Natural killer cell (primary cell): ENCODE measurements at regions not wholly inside any gene's neighbourhood (a gene's known extent, or its start where the extent isn't known, plus 50 kb on each side); places are given as distances from the start of the nearest gene placed in this dataset.

Experiments used
- ATAC-seq, 3 donors: fragments of 150-1000 bp in 2 of 3; fragments of 200-7000 bp in 1 of 3; cut with Tn5 transposase; 1 replicate in 1 of 3; 2 replicates in 2 of 3; pipeline ENCODE4 v1.10.0; 2021; ENCODE audit warnings: mild to moderate bottlenecking in 2 of 3, moderate library complexity in 2 of 3
- DNase-seq, 2 donors: peaks; one replicate each; pipeline versions ENCODE4 v3.0.0 to v3.0.0-alpha.2; 2013 to 2021; ENCODE audit warnings: mixed read lengths in 1 of 2
- H3K27ac ChIP-seq: one replicate; pipeline ENCODE4 v1.5.1; 2013; ENCODE audit warnings: mild to moderate bottlenecking, low read length
- H3K27me3 ChIP-seq: one replicate; pipeline ENCODE4 v1.6.1; 2013; ENCODE audit warnings: low read length; ENCODE audit not compliant: control insufficient read depth, insufficient read depth
- H3K36me3 ChIP-seq: one replicate; pipeline ENCODE4 v1.6.1; 2013; ENCODE audit warnings: low read length; ENCODE audit not compliant: control insufficient read depth, insufficient read depth
- H3K4me1 ChIP-seq: one replicate; pipeline ENCODE4 v1.6.1; 2013; ENCODE audit warnings: low read length; ENCODE audit not compliant: control insufficient read depth, insufficient read depth
- H3K4me3 ChIP-seq: one replicate; pipeline ENCODE4 v1.5.1; 2013; ENCODE audit warnings: low read length
- H3K9me3 ChIP-seq: one replicate; pipeline ENCODE4 v1.6.1; 2013; ENCODE audit warnings: low read length; ENCODE audit not compliant: control insufficient read depth, insufficient read depth
- H3K27ac Mint-ChIP-seq, 2 donors: one replicate each; pipeline ENCODE4 v1.8.0; 2022; ENCODE audit warnings: mild to moderate bottlenecking in 2 of 2, mixed read lengths in 2 of 2, moderate library complexity in 1 of 2
- H3K27me3 Mint-ChIP-seq, 2 donors: one replicate each; pipeline ENCODE4 v1.8.0; 2022; ENCODE audit warnings: low read depth in 2 of 2, mixed read lengths in 2 of 2
- H3K36me3 Mint-ChIP-seq: one replicate; pipeline ENCODE4 v1.8.0; 2022; ENCODE audit warnings: mixed read lengths
- H3K4me1 Mint-ChIP-seq, 2 donors: one replicate each; pipeline ENCODE4 v1.8.0; 2022; ENCODE audit warnings: mixed read lengths in 2 of 2
- H3K4me3 Mint-ChIP-seq: one replicate; pipeline ENCODE4 v1.8.0; 2022; ENCODE audit warnings: mild to moderate bottlenecking, moderate library complexity, mixed read lengths
- H3K9me3 Mint-ChIP-seq, 2 donors: one replicate each; pipeline ENCODE4 v1.8.0; 2022; ENCODE audit warnings: mixed read lengths in 2 of 2
- WGBS: methylation state at CpG from one replicate; pipeline ENCODE4 v1.1.7; 2013; ENCODE audit warnings: missing lambda C conversion rate; ENCODE audit not compliant: insufficient coverage; 5-methylcytosine and 5-hydroxymethylcytosine counted together
- intact Hi-C: fragments of 100-400 bp; cut with micrococcal nuclease; formaldehyde crosslinking; loops from one replicate; pipeline ENCODE4 v1.14.2; 2022
- TF ChIP-seq, protein P1 (sequence below): fragments of 200-600 bp; IDR thresholded peaks from one replicate; pipeline ENCODE4 v1.8.0; 2022; ENCODE audit warnings: antibody characterized with exemption

DNA sequence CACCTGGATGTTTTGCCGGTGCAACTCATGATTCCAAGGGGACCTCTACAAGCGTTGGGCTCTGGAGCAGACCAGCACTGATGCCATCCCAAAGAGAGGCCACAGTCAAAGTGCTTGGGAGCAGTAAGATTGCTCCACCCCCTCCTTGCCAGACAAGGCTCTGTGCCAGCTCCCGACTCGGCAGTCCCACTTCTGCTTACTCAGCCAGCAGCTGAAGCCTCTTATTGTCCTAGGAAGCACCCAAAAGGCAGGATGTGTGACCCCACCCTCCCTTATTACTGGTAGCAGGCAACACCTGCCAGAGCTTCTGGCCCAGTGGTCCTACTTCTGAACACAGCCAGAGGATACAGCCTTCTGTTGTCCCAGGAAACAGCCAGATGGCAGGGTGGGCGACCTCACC is 614.2 kb downstream of the TENT5A start:
- H3K9me3 Mint-ChIP-seq, result peaks cover 11 to 14% of the 10 kb centered on the region in 2 donors

GRCh38 chr6:81130969-81131368 is 621.5 kb downstream of the TENT5A start:
- intact Hi-C loops, result no loop called here
- TF ChIP-seq, protein P1, sequence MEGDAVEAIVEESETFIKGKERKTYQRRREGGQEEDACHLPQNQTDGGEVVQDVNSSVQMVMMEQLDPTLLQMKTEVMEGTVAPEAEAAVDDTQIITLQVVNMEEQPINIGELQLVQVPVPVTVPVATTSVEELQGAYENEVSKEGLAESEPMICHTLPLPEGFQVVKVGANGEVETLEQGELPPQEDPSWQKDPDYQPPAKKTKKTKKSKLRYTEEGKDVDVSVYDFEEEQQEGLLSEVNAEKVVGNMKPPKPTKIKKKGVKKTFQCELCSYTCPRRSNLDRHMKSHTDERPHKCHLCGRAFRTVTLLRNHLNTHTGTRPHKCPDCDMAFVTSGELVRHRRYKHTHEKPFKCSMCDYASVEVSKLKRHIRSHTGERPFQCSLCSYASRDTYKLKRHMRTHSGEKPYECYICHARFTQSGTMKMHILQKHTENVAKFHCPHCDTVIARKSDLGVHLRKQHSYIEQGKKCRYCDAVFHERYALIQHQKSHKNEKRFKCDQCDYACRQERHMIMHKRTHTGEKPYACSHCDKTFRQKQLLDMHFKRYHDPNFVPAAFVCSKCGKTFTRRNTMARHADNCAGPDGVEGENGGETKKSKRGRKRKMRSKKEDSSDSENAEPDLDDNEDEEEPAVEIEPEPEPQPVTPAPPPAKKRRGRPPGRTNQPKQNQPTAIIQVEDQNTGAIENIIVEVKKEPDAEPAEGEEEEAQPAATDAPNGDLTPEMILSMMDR, result no peak
- no peaks in the 10 kb centered on the region for H3K9me3 ChIP-seq
- Mint-ChIP-seq H3K27ac (no peak overlapping the region), H3K27me3 (no peaks in the 10 kb centered on the region), H3K36me3 (no peaks in the 10 kb centered on the region), H3K4me1 (no peaks in the 10 kb centered on the region), H3K4me3 (no peak overlapping the region), H3K9me3 (peaks cover 5 to 6% of the 10 kb centered on the region in 2 donors)
- H3K36me3 ChIP-seq, result no peaks in the 10 kb centered on the region
- no peaks in the 10 kb centered on the region for H3K27me3 ChIP-seq
- H3K4me3 ChIP-seq, result no peak overlapping the region
- DNase-seq (no peak), ATAC-seq (peak in 1 of 3 donors; percentile 83)
- 0% methylated on average over 1 of the region's 1 CpG for WGBS
- no peaks in the 10 kb centered on the region for H3K4me1 ChIP-seq
- no peak overlapping the region for H3K27ac ChIP-seq

More for the DNA sequence above, 614.2 kb downstream of the TENT5A start:
- ATAC-seq, result no peak
- intact Hi-C loops, result no loop called here
- Histone ChIP-seq H3K36me3 (no peaks in the 10 kb centered on the region), H3K9me3 (peaks cover 10% of the 10 kb centered on the region), H3K4me3 (no peak overlapping the region), H3K4me1 (no peaks in the 10 kb centered on the region), H3K27ac (no peak overlapping the region), H3K27me3 (no peaks in the 10 kb centered on the region)
- Mint-ChIP-seq H3K4me3 (no peak overlapping the region), H3K27me3 (no peaks in the 10 kb centered on the region), H3K4me1 (no peaks in the 10 kb centered on the region), H3K36me3 (no peaks in the 10 kb centered on the region), H3K27ac (no peak overlapping the region)
- no peak for DNase-seq
- 79% methylated on average over 5 of the region's 5 CpGs for WGBS
- TF ChIP-seq, protein P1, result no peak

DNA sequence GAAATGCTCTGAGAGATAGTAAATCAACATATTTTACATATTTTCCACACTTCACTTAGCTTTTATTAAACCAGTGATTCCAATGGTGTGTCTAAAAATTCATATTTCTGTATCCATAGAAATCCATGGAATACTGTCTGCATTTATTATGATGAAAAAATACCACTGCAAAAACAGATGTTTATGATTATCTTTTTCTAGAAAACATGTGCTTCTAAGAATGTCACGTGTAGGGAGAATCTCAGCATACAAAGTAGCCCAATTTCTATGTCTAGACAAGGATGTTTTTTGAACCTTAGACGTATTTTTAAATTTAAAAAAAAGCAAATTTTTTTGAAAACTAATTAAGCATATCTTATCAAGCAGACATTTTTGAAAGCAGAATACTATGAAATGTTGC is 622.4 kb downstream of the TENT5A start:
- Histone ChIP-seq H3K27ac (no peak overlapping the region), H3K27me3 (no peaks in the 10 kb centered on the region), H3K9me3 (no peaks in the 10 kb centered on the region), H3K4me1 (no peaks in the 10 kb centered on the region), H3K4me3 (no peak overlapping the region), H3K36me3 (no peaks in the 10 kb centered on the region)
- H3K4me1 Mint-ChIP-seq, result no peaks in the 10 kb centered on the region
- peaks cover 5 to 6% of the 10 kb centered on the region in 2 donors for H3K9me3 Mint-ChIP-seq
- DNase-seq, result no peak
- H3K36me3 Mint-ChIP-seq, result no peaks in the 10 kb centered on the region
- intact Hi-C loops, result no loop called here
- TF ChIP-seq, protein P1, result no peak
- no peak for ATAC-seq
- no peak overlapping the region for H3K4me3 Mint-ChIP-seq
- H3K27me3 Mint-ChIP-seq, result no peaks in the 10 kb centered on the region
- 89% methylated on average over 1 of the region's 2 CpGs for WGBS
- no peak overlapping the region for H3K27ac Mint-ChIP-seq

DNA sequence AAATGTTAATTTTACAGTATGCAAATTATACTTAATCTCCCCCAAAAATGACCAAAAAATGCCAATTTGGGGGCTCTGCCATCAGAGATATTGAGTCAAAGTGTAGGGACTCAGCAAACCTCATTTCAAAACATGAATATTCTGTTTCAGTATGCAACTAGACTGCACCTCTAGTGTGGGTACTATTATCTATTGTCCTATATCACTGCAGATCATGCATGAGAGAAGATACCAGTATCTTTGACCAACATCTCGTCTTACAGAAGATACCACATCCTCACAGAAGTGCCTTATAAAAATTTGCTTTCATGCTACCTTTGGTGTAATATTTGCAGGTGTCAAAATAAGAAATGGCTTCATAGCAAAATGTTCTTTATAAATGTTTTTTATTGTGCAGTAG is 623.8 kb downstream of the TENT5A start:
- no peaks in the 10 kb centered on the region for H3K27me3 Mint-ChIP-seq

More for the DNA sequence above, 623.8 kb downstream of the TENT5A start:
- H3K9me3 ChIP-seq, result no peaks in the 10 kb centered on the region
- Mint-ChIP-seq H3K4me3 (no peak overlapping the region), H3K36me3 (no peaks in the 10 kb centered on the region), H3K9me3 (peaks cover 5 to 6% of the 10 kb centered on the region in 2 donors), H3K27ac (no peak overlapping the region), H3K4me1 (no peaks in the 10 kb centered on the region)
- no peaks in the 10 kb centered on the region for H3K36me3 ChIP-seq
- no peak overlapping the region for H3K27ac ChIP-seq
- ATAC-seq (peak in 1 of 3 donors; percentile 79), DNase-seq (no peak)
- TF ChIP-seq, protein P1, result no peak
- H3K4me1 ChIP-seq, result no peaks in the 10 kb centered on the region
- H3K4me3 ChIP-seq, result no peak overlapping the region
- H3K27me3 ChIP-seq, result no peaks in the 10 kb centered on the region
- intact Hi-C loops, result no loop called here
- no CpG with 5 or more reads among the region's 1 CpG for WGBS
